NAMALWA (cell line): ENCODE measurements at regions not wholly inside any gene's neighbourhood (a gene's known extent, or its start where the extent isn't known, plus 50 kb on each side); places are given as distances from the start of the nearest gene placed in this dataset.

Experiments used
- DNase-seq: peaks from one replicate; pipeline ENCODE4 v3.0.0-alpha.2; 2015; ENCODE audit warnings: low spot score

GRCh38 chr2:60051991-60052390, 501.5 kb downstream of the BCL11A start:
- no peak for DNase-seq

- no peak for DNase-seq
These were observed 505.4 kb downstream of the BCL11A start for GRCh38 chr2:60047944-60048525.

- DNase-seq, result no peak
These were observed 506.1 kb downstream of the BCL11A start for GRCh38 chr2:60047347-60047746.

- no peak for DNase-seq
These were observed 506.9 kb downstream of the BCL11A start for GRCh38 chr2:60046529-60046928.

- DNase-seq, result no peak
These were observed 508.0 kb downstream of the BCL11A start for GRCh38 chr2:60045456-60045855.

- no peak for DNase-seq
These were observed 509.0 kb downstream of the BCL11A start for GRCh38 chr2:60044484-60044883.

GRCh38 chr2:60042023-60042422, 511.4 kb downstream of the BCL11A start:
- DNase-seq, result no peak

GRCh38 chr2:60033325-60033724, 520.1 kb downstream of the BCL11A start:
- no peak for DNase-seq

GRCh38 chr2:60029566-60029883, 523.9 kb downstream of the BCL11A start:
- DNase-seq, result no peak

GRCh38 chr2:60028849-60029565, 524.4 kb downstream of the BCL11A start:
- DNase-seq, result no peak

GRCh38 chr2:60025496-60025895, 528.0 kb downstream of the BCL11A start:
- no peak for DNase-seq

GRCh38 chr2:60023256-60023985, 530.0 kb downstream of the BCL11A start:
- DNase-seq, result no peak

- no peak for DNase-seq
These were observed 545.8 kb downstream of the BCL11A start for GRCh38 chr2:60007671-60008070.

- DNase-seq, result no peak
These were observed 550.4 kb downstream of the BCL11A start for GRCh38 chr2:60003076-60003475.

- no peak for DNase-seq
These were observed 551.1 kb downstream of the BCL11A start for GRCh38 chr2:60002183-60002867.

GRCh38 chr2:60000686-60001085, 552.8 kb downstream of the BCL11A start:
- DNase-seq, result no peak

- peak; percentile 2 for DNase-seq
These were observed 555.1 kb downstream of the BCL11A start for GRCh38 chr2:59998324-59998723.

- no peak for DNase-seq
These were observed 556.1 kb downstream of the BCL11A start for GRCh38 chr2:59997371-59997770.

GRCh38 chr2:59996855-59997254, 556.6 kb downstream of the BCL11A start:
- DNase-seq, result no peak

GRCh38 chr2:59993726-59994125, 559.7 kb downstream of the BCL11A start:
- no peak for DNase-seq

- no peak for DNase-seq
These were observed 565.1 kb downstream of the BCL11A start for GRCh38 chr2:59988341-59988740.

- DNase-seq, result no peak
These were observed 566.9 kb downstream of the BCL11A start for GRCh38 chr2:59986511-59986910.

GRCh38 chr2:59985923-59986322, 567.5 kb downstream of the BCL11A start:
- no peak for DNase-seq
